ENCODE measurements at regions not wholly inside any gene's neighbourhood (a gene's known extent, or its start where the extent isn't known, plus 50 kb on each side); places are given as distances from the start of the nearest gene placed in this dataset.

DNA sequence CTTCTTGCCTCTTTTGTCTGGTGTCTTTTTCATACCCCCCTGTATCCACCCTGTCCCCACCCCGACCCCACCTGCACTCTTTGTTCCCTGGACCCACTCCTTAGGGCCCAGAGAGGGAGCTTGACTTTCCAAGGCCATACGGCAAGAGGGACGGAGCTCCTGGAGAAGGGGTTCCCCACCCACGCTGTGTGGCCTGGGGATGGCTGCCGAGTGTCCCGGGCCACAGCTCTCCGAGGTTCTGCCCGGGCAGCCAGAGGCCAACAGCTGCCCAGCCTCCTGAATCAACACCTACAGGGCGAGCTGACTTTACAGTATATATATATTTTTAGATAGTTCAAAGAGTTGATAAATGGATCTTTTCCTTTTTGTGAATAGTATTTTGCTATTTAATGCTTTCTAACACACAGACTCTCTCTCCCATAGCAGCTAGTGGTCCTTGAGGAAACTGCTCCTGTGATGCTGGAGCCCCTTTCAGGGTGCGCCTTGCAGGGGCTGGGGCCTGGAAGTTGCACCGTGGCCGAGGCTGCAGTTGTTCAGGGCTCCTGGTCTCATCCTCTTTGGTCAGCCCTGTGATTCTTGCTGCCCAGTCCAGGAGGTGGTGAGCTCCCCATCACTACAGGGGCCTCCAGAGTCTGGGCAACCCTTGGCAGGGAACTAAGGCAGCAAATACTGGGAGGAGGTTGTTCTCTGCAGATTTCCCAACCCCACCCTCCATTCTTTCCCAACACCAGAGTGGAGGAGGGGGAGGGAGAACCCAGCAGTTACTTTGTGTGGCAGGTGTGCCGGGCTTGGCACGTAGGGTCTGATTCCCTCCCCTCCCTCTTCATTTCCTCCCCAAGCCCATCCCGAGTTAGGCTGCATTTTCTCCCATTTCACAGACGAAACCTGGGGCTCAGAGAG lies 321.6 kb downstream of the PTPRU start:
- TF ChIP-seq FOXP2 (optimal IDR thresholded peaks at IDR 0.05; ENCODE audit: borderline replicate concordance, extremely low read depth, extremely low read length, insufficient read depth) (no peak), POLR2AphosphoS5 (IDR thresholded peaks at IDR 0.05; ENCODE audit: low read depth, low read length) (no peak), SIN3A (IDR thresholded peaks at IDR 0.05; ENCODE audit: borderline replicate concordance, insufficient read depth, low read length) (no peak), TAF1 (IDR thresholded peaks at IDR 0.05; ENCODE audit: borderline replicate concordance, insufficient read depth, low read length) (no peak), REST (IDR thresholded peaks at IDR 0.05; ENCODE audit: insufficient read depth in 1 of 2, low read depth in 2 of 2, low read length in 2 of 2) (no peak)

Data from PFSK-1 (cell line).